Gastrocnemius medialis (tissue), 4 donors: ENCODE measurements at regions not wholly inside any gene's neighbourhood (a gene's known extent, or its start where the extent isn't known, plus 50 kb on each side); places are given as distances from the start of the nearest gene placed in this dataset.

Source experiments
- CTCF ChIP-seq, 5 experiments: fragments of 450-650 bp in 3 of 5; fragments of 200-600 bp in 2 of 5; sonication (generic) in 2 of 5; IDR thresholded peaks in 4 of 5; conservative IDR thresholded peaks in 1 of 5; 1 replicate in 4 of 5; 2 replicates in 1 of 5; pipeline ENCODE4 v1.5.1; 2016 to 2019; ENCODE audit warnings: antibody characterized with exemption in 5 of 5, mild to moderate bottlenecking in 3 of 5, moderate library complexity in 3 of 5
- POLR2A ChIP-seq, 2 donors: fragments of 450-650 bp; IDR thresholded peaks; one replicate each; pipeline ENCODE4 v1.6.1; 2017; ENCODE audit warnings: antibody characterized with exemption in 2 of 2, mild to moderate bottlenecking in 2 of 2, moderate library complexity in 2 of 2

DNA sequence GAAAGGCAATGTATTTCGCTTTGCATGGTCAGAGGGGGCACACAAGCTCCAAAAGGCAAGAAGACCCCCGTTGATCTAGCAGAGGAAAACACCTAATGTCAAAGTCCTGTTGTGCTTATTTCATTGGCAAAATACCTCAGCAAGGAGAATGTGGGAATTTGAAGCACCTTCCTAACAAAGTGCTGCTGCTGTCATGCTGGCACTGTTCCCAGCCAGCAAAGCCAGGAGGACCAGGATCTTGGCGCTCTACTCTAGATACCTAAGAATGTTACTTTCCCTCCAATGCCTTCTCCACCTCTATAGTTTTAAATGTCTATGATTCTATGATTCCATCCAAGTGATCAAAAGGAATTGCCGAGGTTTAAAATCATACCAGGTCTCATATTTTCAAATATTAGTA, 867.9 kb upstream of the POU3F3 start:
- TF ChIP-seq POLR2A (IDR thresholded peaks at IDR 0.05) (no peak), CTCF (IDR thresholded peaks at IDR 0.05 in 4 of 5, conservative IDR thresholded peaks at IDR 0.05 in 1 of 5) (no peak)
